ENCODE measurements at regions not wholly inside any gene's neighbourhood (a gene's known extent, or its start where the extent isn't known, plus 50 kb on each side); places are given as distances from the start of the nearest gene placed in this dataset.
"Not testable (repeated sequence)": the region's sequence is repeated elsewhere in the genome, so short reads cannot be mapped to it uniquely, and the experiment has no call there.

GRCh38 chr2:64899081-64899865 is 89.9 kb upstream of the SLC1A4 start:
- ATAC-seq (no peak), DNase-seq (ENCODE audit: low read depth, low spot score) (no peak)
- H3K27me3 ChIP-seq (ENCODE audit: control insufficient read depth, insufficient read depth, low read length): no peaks in the 10 kb centered on the region
- ChIA-PET CTCF (no interaction called here), POLR2A (no interaction called here)
- no peaks in the 10 kb centered on the region for H3K9me3 ChIP-seq (ENCODE audit: control insufficient read depth, insufficient read depth, low read depth, low read length)
- no TSS peak for BruUV-seq (replicated peaks)
- TF ChIP-seq TCF7L2 (IDR thresholded peaks at IDR 0.05; ENCODE audit: low read depth, low read length) (no peak), REST (IDR thresholded peaks at IDR 0.05; ENCODE audit: insufficient read depth in 1 of 2, low read depth in 2 of 2, low read length in 1 of 2) (no peak), CTCF (IDR thresholded peaks at IDR 0.05) (no peak), POLR2AphosphoS5 (IDR thresholded peaks at IDR 0.05; ENCODE audit: low read depth, low read length) (no peak), SIN3A (IDR thresholded peaks at IDR 0.05; ENCODE audit: borderline replicate concordance, insufficient read depth, low read depth, low read length) (no peak)
- H3K27ac ChIP-seq (ENCODE audit: low read length): no peak overlapping the region
- H3K36me3 ChIP-seq (ENCODE audit: control insufficient read depth, insufficient read depth, low read length): no peaks in the 10 kb centered on the region
- H3K4me1 ChIP-seq (ENCODE audit: control insufficient read depth, insufficient read depth, low read length): no peaks in the 10 kb centered on the region
- intact Hi-C loops (cut with micrococcal nuclease; ENCODE audit: unreplicated experiment) (no loop called here), in situ Hi-C loops (cut with HindIII; ENCODE audit: low pct_unique_long_range_greater_than_20kb, low sequenced_read_pairs) (no loop called here)
- no peak overlapping the region for H3K4me3 ChIP-seq (ENCODE audit: low read depth in 2 of 2, low read length in 2 of 2)

- H3K36me3 ChIP-seq (ENCODE audit: control insufficient read depth, insufficient read depth, low read length); intact Hi-C loops (cut with micrococcal nuclease; ENCODE audit: unreplicated experiment); DNase-seq (ENCODE audit: low read depth, low spot score); ATAC-seq; H3K27me3 ChIP-seq (ENCODE audit: control insufficient read depth, insufficient read depth, low read length); H3K4me1 ChIP-seq (ENCODE audit: control insufficient read depth, insufficient read depth, low read length); H3K27ac ChIP-seq (ENCODE audit: low read length); CTCF ChIA-PET; POLR2A ChIA-PET; in situ Hi-C loops (cut with HindIII; ENCODE audit: low pct_unique_long_range_greater_than_20kb, low sequenced_read_pairs); H3K9me3 ChIP-seq (ENCODE audit: control insufficient read depth, insufficient read depth, low read depth, low read length); H3K4me3 ChIP-seq (ENCODE audit: low read depth in 2 of 2, low read length in 2 of 2); BruUV-seq (replicated peaks): not testable (repeated sequence)
Observed at GRCh38 chr2:64899876-64900275, 89.3 kb upstream of the SLC1A4 start.
